HCT116 (cell line): ENCODE measurements at regions not wholly inside any gene's neighbourhood (a gene's known extent, or its start where the extent isn't known, plus 50 kb on each side); places are given as distances from the start of the nearest gene placed in this dataset.

Source experiments
- ATAC-seq: fragments of 200-7000 bp; cut with Tn5 transposase; 2 replicates; pipeline ENCODE4 v1.9.1; 2020; ENCODE audit warnings: mild to moderate bottlenecking, moderate library complexity
- BruUV-seq: library from RNA; stranded (reverse); fragments of 400-500 nt; replicated peaks from 2 replicates; lab custom pipeline; 2021; lab: Mats Ljungman, UMichigan
- CTCF ChIA-PET: fragments of 300-600 bp; sonication (Branson Sonifier 250); formaldehyde crosslinking; loops from one replicate; lab custom pipeline; 2021; ENCODE audit warnings: antibody characterized with exemption; lab: Charles Lee
- POLR2A ChIA-PET: fragments of 300-600, 350-600 bp; sonication (Branson Sonifier 250); formaldehyde crosslinking; loops from one replicate; lab custom pipeline; 2021; ENCODE audit warnings: antibody characterized with exemption; lab: Charles Lee
- RAD21 ChIA-PET, 2 experiments: fragments of 300-600 bp; sonication (Branson Sonifier 250); formaldehyde crosslinking; loops; one replicate each; lab custom pipeline; 2023; ENCODE audit warnings: low total read pairs in 2 of 2; ENCODE audit not compliant: uncharacterized antibody in 2 of 2, unreplicated experiment in 2 of 2, low non-redundant PET in 1 of 2; lab: Charles Lee
- DNase-seq: peaks from one replicate; pipeline ENCODE4 v3.0.0-alpha.2; 2010; ENCODE audit warnings: low read depth, low spot score
- H2AFZ ChIP-seq: fragments of 200-600 bp; shearing (Covaris generic), sonication (generic); 2 replicates; pipeline ENCODE4 v1.6.1; 2017; ENCODE audit warnings: low read depth, mixed run types, mixed read lengths, antibody characterized with exemption, low read length; ENCODE audit not compliant: poor library complexity, severe bottlenecking
- H3K27ac ChIP-seq: 2 replicates; pipeline ENCODE4 v1.5.1; 2012; ENCODE audit warnings: low read depth, low read length
- H3K27me3 ChIP-seq: fragments of 200-600 bp; sonication (generic); 2 replicates; pipeline ENCODE4 v1.6.1; 2016; ENCODE audit warnings: mixed run types, low read length, mixed read lengths; ENCODE audit not compliant: insufficient read depth
- H3K36me3 ChIP-seq, 2 experiments: fragments of 200-500 bp in 1 of 2; fragments of 200-600 bp in 1 of 2; sonication (Bioruptor generic) in 1 of 2; sonication (generic) in 1 of 2; 2 replicates each; pipeline versions ENCODE4 v1.5.1 to v1.6.1; 2014 to 2016; ENCODE audit warnings: low read length in 2 of 2, inconsistent platforms in 1 of 2, mixed read lengths in 1 of 2, mixed run types in 1 of 2; ENCODE audit not compliant: insufficient read depth in 2 of 2, control insufficient read depth in 1 of 2
- H3K4me1 ChIP-seq, 2 experiments: fragments of 200-600 bp in 1 of 2; sonication (generic) in 1 of 2; 2 replicates each; pipeline versions ENCODE4 v1.5.1 to v1.6.1; 2012 to 2017; ENCODE audit warnings: low read length in 2 of 2, inconsistent platforms in 1 of 2, mild to moderate bottlenecking in 1 of 2, mixed read lengths in 1 of 2, mixed run types in 1 of 2, moderate library complexity in 1 of 2; ENCODE audit not compliant: insufficient read depth in 2 of 2, control insufficient read depth in 1 of 2
- H3K4me2 ChIP-seq: fragments of 200-600 bp; sonication (generic); 2 replicates; pipeline ENCODE4 v1.6.1; 2017; ENCODE audit warnings: mixed run types, low read length, mixed read lengths
- H3K4me3 ChIP-seq, 2 experiments: fragments of 200-600 bp in 1 of 2; sonication (generic) in 1 of 2; replicated peaks in 1 of 2; 2 replicates each; pipeline ENCODE4 v1.5.1; 2011 to 2016; ENCODE audit warnings: low read length in 2 of 2, control low read depth in 1 of 2, low read depth in 1 of 2, mild to moderate bottlenecking in 1 of 2, mixed read lengths in 1 of 2, mixed run types in 1 of 2
- H3K79me2 ChIP-seq: fragments of 200-600 bp; sonication (generic); 2 replicates; pipeline ENCODE4 v1.6.1; 2017; ENCODE audit warnings: mild to moderate bottlenecking, mixed run types, low read length, moderate library complexity, mixed read lengths; ENCODE audit not compliant: insufficient read depth
- H3K9ac ChIP-seq: fragments of 200-600 bp; sonication (generic); 2 replicates; pipeline ENCODE4 v1.6.1; 2016; ENCODE audit warnings: low read length, mixed read lengths
- H3K9me2 ChIP-seq: fragments of 200-600 bp; sonication (generic), shearing (Covaris generic); 2 replicates; pipeline ENCODE4 v1.6.1; 2017; ENCODE audit warnings: mixed run types, mild to moderate bottlenecking, moderate library complexity; ENCODE audit not compliant: insufficient read depth
- H3K9me3 ChIP-seq, 2 experiments: fragments of 200-500 bp in 1 of 2; fragments of 200-600 bp in 1 of 2; sonication (Bioruptor generic) in 1 of 2; sonication (generic) in 1 of 2; 2 replicates each; pipeline ENCODE4 v1.6.1; 2014 to 2017; ENCODE audit warnings: low read length in 2 of 2, mixed read lengths in 2 of 2, inconsistent platforms in 1 of 2, low read depth in 1 of 2, mild to moderate bottlenecking in 1 of 2, mixed run types in 1 of 2, moderate library complexity in 1 of 2; ENCODE audit not compliant: control insufficient read depth in 1 of 2, insufficient read depth in 1 of 2
- H4K20me1 ChIP-seq: fragments of 200-600 bp; sonication (generic), shearing (Covaris generic); 2 replicates; pipeline ENCODE4 v1.6.1; 2017; ENCODE audit warnings: mixed run types, mild to moderate bottlenecking, moderate library complexity; ENCODE audit not compliant: insufficient read depth
- CBX3 ChIP-seq: IDR thresholded peaks from 2 replicates; pipeline ENCODE4 v1.6.1; 2012; ENCODE audit warnings: low read depth
- ELF1 ChIP-seq: IDR thresholded peaks from 2 replicates; pipeline ENCODE4 v1.6.1; 2012; ENCODE audit warnings: low read depth, borderline replicate concordance
- POLR2AphosphoS5 ChIP-seq: IDR thresholded peaks from 2 replicates; pipeline ENCODE4 v1.6.1; 2011; ENCODE audit warnings: mild to moderate bottlenecking, low read depth, low read length, moderate library complexity
- TCF7L2 ChIP-seq: IDR thresholded peaks from 2 replicates; pipeline ENCODE4 v1.7.0; 2011; ENCODE audit warnings: borderline replicate concordance, inconsistent platforms; ENCODE audit not compliant: insufficient read depth, insufficient read length; ENCODE audit errors: extremely low read depth
- ZNF274 ChIP-seq: fragments of 200-500 bp; sonication (Bioruptor generic); IDR thresholded peaks from 2 replicates; pipeline ENCODE4 v1.6.1; 2014; ENCODE audit warnings: mild to moderate bottlenecking, low read depth, low read length, inconsistent platforms
- intact Hi-C: fragments of 100-400 bp; cut with micrococcal nuclease; formaldehyde crosslinking; loops from 2 replicates; pipeline ENCODE4 v1.10.0; 2022
- TF ChIP-seq, protein P1 (sequence below): IDR thresholded peaks from 2 replicates; pipeline ENCODE4 v1.6.1; 2011; ENCODE audit warnings: mild to moderate bottlenecking, low read length, moderate library complexity; ENCODE audit not compliant: insufficient replicate concordance; ENCODE audit errors: extremely low read depth

DNA sequence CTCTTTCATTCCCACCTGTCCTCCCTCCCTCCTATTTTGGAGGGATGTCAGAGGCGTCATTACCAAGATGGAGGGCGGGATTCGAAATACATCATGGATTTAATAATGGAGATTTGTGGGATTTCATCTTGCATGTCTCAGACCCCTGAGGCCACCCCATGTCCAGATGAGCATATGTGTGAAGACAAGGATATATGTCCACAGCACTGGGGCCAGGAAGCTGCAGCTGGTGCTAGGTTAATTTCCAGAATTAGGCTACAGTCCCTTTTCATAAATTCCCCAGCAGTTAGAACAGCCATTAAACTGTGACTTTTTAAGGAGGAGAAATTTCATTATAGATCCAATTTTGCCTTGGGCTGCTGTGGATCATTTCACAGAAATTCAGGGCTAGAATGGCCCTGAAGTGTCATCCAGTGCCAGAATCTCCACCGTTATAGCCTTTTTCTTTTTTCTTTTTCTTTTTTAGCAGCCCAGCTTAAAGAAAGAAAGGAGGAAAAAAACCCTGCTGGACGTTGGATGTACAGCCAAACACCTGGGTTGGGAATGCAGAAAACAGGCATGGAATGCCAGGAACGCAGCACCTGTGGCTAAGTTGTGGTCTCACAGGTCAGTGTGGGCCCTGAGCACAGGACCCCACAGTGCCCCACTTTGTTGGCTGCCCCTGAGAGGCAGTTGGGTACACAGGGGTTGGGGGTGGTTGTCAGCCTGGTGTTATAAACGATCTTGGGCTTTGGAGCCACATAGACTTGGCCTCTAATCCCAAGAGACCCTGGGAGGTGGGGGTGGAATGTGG lies 50.2 kb upstream of the CXCL14 start:
- intact Hi-C loops, result no loop called here
- RAD21 ChIA-PET, result no interaction called here
- H4K20me1 ChIP-seq, result no peaks in the 10 kb centered on the region
- no TSS peak for BruUV-seq
- ATAC-seq, result peak; percentile 27; the same call in 1 of the 2 replicates
- H3K4me3 ChIP-seq, result no peak overlapping the region
- H3K4me1 ChIP-seq, result no peaks in the 10 kb centered on the region
- no peaks in the 10 kb centered on the region for H3K9me3 ChIP-seq
- no peak for DNase-seq
- H3K9ac ChIP-seq, result no peak overlapping the region
- no peaks in the 10 kb centered on the region for H3K9me2 ChIP-seq
- POLR2A ChIA-PET, result no interaction called here
- no peak overlapping the region for H3K4me2 ChIP-seq
- no peak for TF ChIP-seq CBX3
- TF ChIP-seq ZNF274, result no peak
- no peak for TF ChIP-seq POLR2AphosphoS5
- TF ChIP-seq TCF7L2, result no peak
- TF ChIP-seq ELF1, result no peak
- TF ChIP-seq, protein P1, sequence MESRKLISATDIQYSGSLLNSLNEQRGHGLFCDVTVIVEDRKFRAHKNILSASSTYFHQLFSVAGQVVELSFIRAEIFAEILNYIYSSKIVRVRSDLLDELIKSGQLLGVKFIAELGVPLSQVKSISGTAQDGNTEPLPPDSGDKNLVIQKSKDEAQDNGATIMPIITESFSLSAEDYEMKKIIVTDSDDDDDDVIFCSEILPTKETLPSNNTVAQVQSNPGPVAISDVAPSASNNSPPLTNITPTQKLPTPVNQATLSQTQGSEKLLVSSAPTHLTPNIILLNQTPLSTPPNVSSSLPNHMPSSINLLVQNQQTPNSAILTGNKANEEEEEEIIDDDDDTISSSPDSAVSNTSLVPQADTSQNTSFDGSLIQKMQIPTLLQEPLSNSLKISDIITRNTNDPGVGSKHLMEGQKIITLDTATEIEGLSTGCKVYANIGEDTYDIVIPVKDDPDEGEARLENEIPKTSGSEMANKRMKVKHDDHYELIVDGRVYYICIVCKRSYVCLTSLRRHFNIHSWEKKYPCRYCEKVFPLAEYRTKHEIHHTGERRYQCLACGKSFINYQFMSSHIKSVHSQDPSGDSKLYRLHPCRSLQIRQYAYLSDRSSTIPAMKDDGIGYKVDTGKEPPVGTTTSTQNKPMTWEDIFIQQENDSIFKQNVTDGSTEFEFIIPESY, result no peak
- no peaks in the 10 kb centered on the region for H3K36me3 ChIP-seq
- no peaks in the 10 kb centered on the region for H3K79me2 ChIP-seq
- CTCF ChIA-PET, result no interaction called here
- no peak overlapping the region for H3K27ac ChIP-seq
- no peak overlapping the region for H2AFZ ChIP-seq
- H3K27me3 ChIP-seq, result peaks cover 7% of the 10 kb centered on the region; the same call in 1 of the 2 replicates
